Activated naive CD4-positive, alpha-beta T cell treated with anti-CD3 and anti-CD28 coated beads, Interleukin-2, amount 50 U/mL, for 72 hours (primary cell): ENCODE measurements at regions not wholly inside any gene's neighbourhood (a gene's known extent, or its start where the extent isn't known, plus 50 kb on each side); places are given as distances from the start of the nearest gene placed in this dataset.
"Not testable (repeated sequence)": the region's sequence is repeated elsewhere in the genome, so short reads cannot be mapped to it uniquely, and the experiment has no call there.

Experiments
- ATAC-seq, 2 donors: fragments of 150-1000 bp; cut with Tn5 transposase; 2 replicates each; pipeline ENCODE4 v1.10.0; 2021; ENCODE audit warnings: mild to moderate bottlenecking in 2 of 2, moderate library complexity in 2 of 2
- DNase-seq, 2 donors: peaks; one replicate each; pipeline ENCODE4 v3.0.0; 2021 to 2022; ENCODE audit warnings: low spot score in 2 of 2
- H3K27ac Mint-ChIP-seq, 2 donors: one replicate each; pipeline ENCODE4 v1.8.0; 2022; ENCODE audit warnings: mild to moderate bottlenecking in 2 of 2, mixed read lengths in 2 of 2
- H3K36me3 Mint-ChIP-seq, 2 donors: one replicate each; pipeline ENCODE4 v1.8.0; 2022; ENCODE audit warnings: mixed read lengths in 2 of 2
- H3K9me3 Mint-ChIP-seq, 2 donors: one replicate each; pipeline ENCODE4 v1.8.0; 2022; ENCODE audit warnings: mixed read lengths in 2 of 2

- Mint-ChIP-seq H3K9me3 (no peaks in the 10 kb centered on the region), H3K36me3 (no peaks in the 10 kb centered on the region), H3K27ac (no peak overlapping the region)
- no peak for ATAC-seq
- DNase-seq = no peak
These were observed 202.7 kb upstream of the CDKN2B start for GRCh38 chr9:22211588-22212360.

GRCh38 chr9:22214021-22214420 lies 204.9 kb upstream of the CDKN2B start:
- no peak overlapping the region for H3K27ac Mint-ChIP-seq

GRCh38 chr9:22214497-22215031 lies 205.5 kb upstream of the CDKN2B start:
- DNase-seq (no peak), ATAC-seq (peak in 1 of 2 donors; percentile 77)
- peak overlapping the region in 1 of 2 donors; percentile 34 for H3K27ac Mint-ChIP-seq
- H3K36me3 Mint-ChIP-seq = no peaks in the 10 kb centered on the region
- H3K9me3 Mint-ChIP-seq = no peaks in the 10 kb centered on the region

More at GRCh38 chr9:22214021-22214420, 204.9 kb upstream of the CDKN2B start:
- H3K9me3 Mint-ChIP-seq = no peaks in the 10 kb centered on the region
- no peak for DNase-seq
- H3K36me3 Mint-ChIP-seq = no peaks in the 10 kb centered on the region
- peak in 1 of 2 donors; percentile 59 for ATAC-seq

- Mint-ChIP-seq H3K27ac (no peak overlapping the region), H3K9me3 (no peaks in the 10 kb centered on the region), H3K36me3 (peaks cover 0 to 1% of the 10 kb centered on the region in 2 donors)
- no peak for DNase-seq
- ATAC-seq = no peak
These were observed 206.4 kb upstream of the CDKN2B start for GRCh38 chr9:22215521-22215920.

- peaks cover 0 to 7% of the 10 kb centered on the region in 2 donors for H3K36me3 Mint-ChIP-seq
- no peaks in the 10 kb centered on the region for H3K9me3 Mint-ChIP-seq
- DNase-seq (no peak), ATAC-seq (no peak)
- H3K27ac Mint-ChIP-seq = no peak overlapping the region
These were observed 207.6 kb upstream of the CDKN2B start for GRCh38 chr9:22216730-22217172.

- DNase-seq (no peak), ATAC-seq (no peak)
- Mint-ChIP-seq H3K36me3 (peaks cover 0 to 7% of the 10 kb centered on the region in 2 donors), H3K27ac (no peak overlapping the region), H3K9me3 (no peaks in the 10 kb centered on the region)
These were observed 208.1 kb upstream of the CDKN2B start for GRCh38 chr9:22217254-22217653.

- ATAC-seq, H3K27ac Mint-ChIP-seq: not testable (repeated sequence)
- peaks cover 3 to 12% of the 10 kb centered on the region in 2 donors for H3K36me3 Mint-ChIP-seq
These were observed 216.8 kb upstream of the CDKN2B start for GRCh38 chr9:22225856-22226255.

GRCh38 chr9:22227986-22228385 lies 218.6 kb upstream of the DMRTA1 start:
- Mint-ChIP-seq H3K9me3 (peaks cover 4 to 25% of the 10 kb centered on the region in 2 donors), H3K27ac (no peak overlapping the region), H3K36me3 (peaks cover 6 to 12% of the 10 kb centered on the region in 2 donors)
- DNase-seq (no peak), ATAC-seq (no peak)

More at GRCh38 chr9:22225856-22226255, 216.8 kb upstream of the CDKN2B start:
- H3K9me3 Mint-ChIP-seq = peaks cover 0 to 15% of the 10 kb centered on the region in 2 donors
- not testable (repeated sequence) for DNase-seq

GRCh38 chr9:22228542-22228941 lies 218.1 kb upstream of the DMRTA1 start:
- H3K9me3 Mint-ChIP-seq = peaks cover 4 to 21% of the 10 kb centered on the region in 2 donors
- DNase-seq (no peak), ATAC-seq (no peak)
- peaks cover 6 to 12% of the 10 kb centered on the region in 2 donors for H3K36me3 Mint-ChIP-seq
- H3K27ac Mint-ChIP-seq = no peak overlapping the region

GRCh38 chr9:22229069-22229468 lies 217.6 kb upstream of the DMRTA1 start:
- DNase-seq = no peak

GRCh38 chr9:22231309-22231708 lies 215.3 kb upstream of the DMRTA1 start:
- not testable (repeated sequence) for DNase-seq, H3K36me3 Mint-ChIP-seq, H3K27ac Mint-ChIP-seq

More at GRCh38 chr9:22229069-22229468, 217.6 kb upstream of the DMRTA1 start:
- no peak for ATAC-seq
- no peak overlapping the region for H3K27ac Mint-ChIP-seq
- H3K36me3 Mint-ChIP-seq = peaks cover 6 to 12% of the 10 kb centered on the region in 2 donors
- peaks cover 4 to 21% of the 10 kb centered on the region in 2 donors for H3K9me3 Mint-ChIP-seq

GRCh38 chr9:22232971-22233370 lies 213.7 kb upstream of the DMRTA1 start:
- ATAC-seq (no peak), DNase-seq (no peak)
- no peak overlapping the region for H3K27ac Mint-ChIP-seq
- H3K9me3 Mint-ChIP-seq = peaks cover 4 to 15% of the 10 kb centered on the region in 2 donors
- peaks cover 0 to 6% of the 10 kb centered on the region in 2 donors for H3K36me3 Mint-ChIP-seq

More at GRCh38 chr9:22231309-22231708, 215.3 kb upstream of the DMRTA1 start:
- ATAC-seq = not testable (repeated sequence)
- peaks cover 4 to 15% of the 10 kb centered on the region in 2 donors for H3K9me3 Mint-ChIP-seq

GRCh38 chr9:22237497-22238363 lies 208.9 kb upstream of the DMRTA1 start:
- no peak overlapping the region for H3K27ac Mint-ChIP-seq
- ATAC-seq (peak; percentile 25 to 77), DNase-seq (no peak)
- no peaks in the 10 kb centered on the region for H3K9me3 Mint-ChIP-seq
- no peaks in the 10 kb centered on the region for H3K36me3 Mint-ChIP-seq

- Mint-ChIP-seq H3K27ac (no peak overlapping the region), H3K36me3 (no peaks in the 10 kb centered on the region), H3K9me3 (no peaks in the 10 kb centered on the region)
- DNase-seq = no peak
- peak in 1 of 2 donors; percentile 23 for ATAC-seq
These were observed 207.6 kb upstream of the DMRTA1 start for GRCh38 chr9:22238809-22239684.

GRCh38 chr9:22240619-22241018 lies 206.0 kb upstream of the DMRTA1 start:
- ATAC-seq (peak; percentile 72 to 85), DNase-seq (no peak)
- H3K9me3 Mint-ChIP-seq = no peaks in the 10 kb centered on the region
- no peaks in the 10 kb centered on the region for H3K36me3 Mint-ChIP-seq
- no peak overlapping the region for H3K27ac Mint-ChIP-seq

- ATAC-seq = peak; percentile 11 to 41
- Mint-ChIP-seq H3K36me3 (no peaks in the 10 kb centered on the region), H3K9me3 (no peaks in the 10 kb centered on the region), H3K27ac (no peak overlapping the region)
- no peak for DNase-seq
These were observed 205.6 kb upstream of the DMRTA1 start for GRCh38 chr9:22241024-22241423.
